GM12878 (cell line): ENCODE measurements at regions not wholly inside any gene's neighbourhood (a gene's known extent, or its start where the extent isn't known, plus 50 kb on each side); places are given as distances from the start of the nearest gene placed in this dataset.

Source experiments
- ATAC-seq: fragments of 200-7000 bp; cut with Tn5 transposase; 3 replicates; pipeline ENCODE4 v1.9.1; 2020; ENCODE audit warnings: mild to moderate bottlenecking, moderate library complexity
- BruUV-seq: library from RNA; stranded (reverse); fragments of 400-500 nt; replicated peaks from 2 replicates; lab custom pipeline; 2021; lab: Mats Ljungman, UMichigan
- CTCF ChIA-PET: fragments of 300-600 bp; sonication (Branson Sonifier 250); formaldehyde crosslinking; extraction: SDS; loops from one replicate; lab custom pipeline; 2021; ENCODE audit warnings: inconsistent platforms; lab: Yijun Ruan, JAX
- POLR2A ChIA-PET: fragments of 350-600 bp; formaldehyde crosslinking; extraction: SDS; loops from one replicate; lab custom pipeline; 2021; ENCODE audit warnings: inconsistent platforms; lab: Charles Lee
- RAD21 ChIA-PET: fragments of 300-600 bp; sonication (Branson Sonifier 250); formaldehyde crosslinking; loops from one replicate; lab custom pipeline; 2023; ENCODE audit warnings: antibody characterized with exemption; ENCODE audit not compliant: unreplicated experiment; lab: Charles Lee
- SMC1A ChIA-PET: fragments of 300-600 bp; sonication (Branson Sonifier 250); formaldehyde crosslinking; loops from one replicate; lab custom pipeline; 2023; ENCODE audit not compliant: unreplicated experiment, uncharacterized antibody; lab: Charles Lee
- DNase-seq: peaks from one replicate; pipeline ENCODE4 v3.0.0-alpha.2; 2011; ENCODE audit warnings: low read depth, low spot score
- FAIRE-seq: peaks from 3 replicates; lab custom pipeline; 2011; peaks lifted over from hg19 to GRCh38; lab: Jason Lieb, UNC
- H2AFZ ChIP-seq: 2 replicates; pipeline ENCODE4 v1.6.0; 2011; ENCODE audit warnings: low read depth, low read length, control low read depth; ENCODE audit not compliant: control insufficient read depth
- H3K27ac ChIP-seq: 2 replicates; pipeline ENCODE4 v1.5.1; 2011; ENCODE audit warnings: control low read depth; ENCODE audit not compliant: control insufficient read depth, insufficient read depth
- H3K27me3 ChIP-seq, 2 experiments: replicated peaks in 1 of 2; 2 replicates each; pipeline versions ENCODE4 v1.6.0 to v1.6.1; 2011; ENCODE audit warnings: low read length in 1 of 2; ENCODE audit not compliant: control insufficient read depth in 2 of 2, insufficient read depth in 2 of 2
- H3K36me3 ChIP-seq, 2 experiments: 2 replicates each; pipeline ENCODE4 v1.5.1; 2011; ENCODE audit warnings: low read length in 1 of 2; ENCODE audit not compliant: control insufficient read depth in 2 of 2, insufficient read depth in 2 of 2
- H3K4me1 ChIP-seq: 2 replicates; pipeline ENCODE4 v1.6.1; 2011; ENCODE audit warnings: mild to moderate bottlenecking, low read length, moderate library complexity, mixed read lengths; ENCODE audit not compliant: control insufficient read depth, insufficient read depth
- H3K4me2 ChIP-seq: 2 replicates; pipeline ENCODE4 v1.6.0; 2011; ENCODE audit warnings: control low read depth; ENCODE audit not compliant: control insufficient read depth, insufficient read depth
- H3K4me3 ChIP-seq: fragments of 200-600 bp; sonication (generic); 2 replicates; pipeline ENCODE4 v1.5.1; 2016
- H3K79me2 ChIP-seq: 2 replicates; pipeline ENCODE4 v1.6.0; 2011; ENCODE audit warnings: low read length; ENCODE audit not compliant: control insufficient read depth, insufficient read depth
- H3K9ac ChIP-seq: 2 replicates; pipeline ENCODE4 v1.8.0; 2011; ENCODE audit warnings: low read length, control low read depth, mixed read lengths; ENCODE audit not compliant: control insufficient read depth, insufficient read depth
- H3K9me3 ChIP-seq: replicated peaks from 3 replicates; pipeline ENCODE4 v1.5.1; 2011; ENCODE audit warnings: mild to moderate bottlenecking, low read length; ENCODE audit not compliant: control insufficient read depth, insufficient read depth
- H4K20me1 ChIP-seq: 2 replicates; pipeline ENCODE4 v1.6.0; 2011; ENCODE audit not compliant: control insufficient read depth, insufficient read depth
- EGR1 ChIP-seq, 2 experiments: IDR thresholded peaks; 1 replicate in 1 of 2; 2 replicates in 1 of 2; pipeline ENCODE4 v1.6.1; 2011 to 2012; ENCODE audit warnings: low read depth in 2 of 2, low read length in 2 of 2, borderline replicate concordance in 1 of 2, mild to moderate bottlenecking in 1 of 2, moderate library complexity in 1 of 2
- KLF5 ChIP-seq: fragments of 450-650 bp; IDR thresholded peaks from 2 replicates; pipeline ENCODE4 v1.6.1; 2014; ENCODE audit warnings: mild to moderate bottlenecking; ENCODE audit not compliant: partially characterized antibody
- PAX5 ChIP-seq: IDR thresholded peaks from 2 replicates; pipeline ENCODE4 v1.6.1; 2011; ENCODE audit warnings: low read depth, low read length, borderline replicate concordance
- POLR2A ChIP-seq: IDR thresholded peaks from 2 replicates; pipeline ENCODE4 v1.6.1; 2011; ENCODE audit warnings: low read depth, mild to moderate bottlenecking, low read length
- SIX5 ChIP-seq: IDR thresholded peaks from 2 replicates; pipeline ENCODE4 v1.6.1; 2011; ENCODE audit warnings: mild to moderate bottlenecking, low read depth, low read length, moderate library complexity; ENCODE audit not compliant: severe bottlenecking
- STAT3 ChIP-seq: IDR thresholded peaks from 2 replicates; pipeline ENCODE4 v1.6.1; 2011; ENCODE audit warnings: low read depth, low read length, improper control_type of control experiment
- ZNF24 ChIP-seq: fragments of 450-650 bp; IDR thresholded peaks from 2 replicates; pipeline ENCODE4 v1.6.1; 2017; ENCODE audit warnings: antibody characterized with exemption, mild to moderate bottlenecking
- ZNF384 ChIP-seq: IDR thresholded peaks from 2 replicates; pipeline ENCODE4 v1.6.1; 2012; ENCODE audit warnings: low read depth, mild to moderate bottlenecking, low read length, improper control_type of control experiment, borderline replicate concordance
- WGBS: methylation state at CpG from one replicate; pipeline ENCODE4 v1.1.6; 2016; ENCODE audit warnings: low lambda C conversion rate; ENCODE audit not compliant: insufficient replicate concordance, insufficient coverage; ENCODE audit errors: missing lambda C conversion rate; 5-methylcytosine and 5-hydroxymethylcytosine counted together
- in situ Hi-C: fragments of 300-500 bp; cut with MboI; formaldehyde crosslinking; loops from 9 replicates; pipeline ENCODE4 v1.14.3; 2018; ENCODE audit warnings: mixed read lengths
- intact Hi-C: fragments of 100-400 bp; cut with micrococcal nuclease; formaldehyde crosslinking; loops from one replicate; pipeline ENCODE4 v1.14.2; 2022; ENCODE audit not compliant: unreplicated experiment
- TF ChIP-seq, protein P1 (sequence below): fragments of 450-650 bp; IDR thresholded peaks from 2 replicates; pipeline ENCODE4 v1.6.1; 2016; ENCODE audit warnings: mild to moderate bottlenecking

DNA sequence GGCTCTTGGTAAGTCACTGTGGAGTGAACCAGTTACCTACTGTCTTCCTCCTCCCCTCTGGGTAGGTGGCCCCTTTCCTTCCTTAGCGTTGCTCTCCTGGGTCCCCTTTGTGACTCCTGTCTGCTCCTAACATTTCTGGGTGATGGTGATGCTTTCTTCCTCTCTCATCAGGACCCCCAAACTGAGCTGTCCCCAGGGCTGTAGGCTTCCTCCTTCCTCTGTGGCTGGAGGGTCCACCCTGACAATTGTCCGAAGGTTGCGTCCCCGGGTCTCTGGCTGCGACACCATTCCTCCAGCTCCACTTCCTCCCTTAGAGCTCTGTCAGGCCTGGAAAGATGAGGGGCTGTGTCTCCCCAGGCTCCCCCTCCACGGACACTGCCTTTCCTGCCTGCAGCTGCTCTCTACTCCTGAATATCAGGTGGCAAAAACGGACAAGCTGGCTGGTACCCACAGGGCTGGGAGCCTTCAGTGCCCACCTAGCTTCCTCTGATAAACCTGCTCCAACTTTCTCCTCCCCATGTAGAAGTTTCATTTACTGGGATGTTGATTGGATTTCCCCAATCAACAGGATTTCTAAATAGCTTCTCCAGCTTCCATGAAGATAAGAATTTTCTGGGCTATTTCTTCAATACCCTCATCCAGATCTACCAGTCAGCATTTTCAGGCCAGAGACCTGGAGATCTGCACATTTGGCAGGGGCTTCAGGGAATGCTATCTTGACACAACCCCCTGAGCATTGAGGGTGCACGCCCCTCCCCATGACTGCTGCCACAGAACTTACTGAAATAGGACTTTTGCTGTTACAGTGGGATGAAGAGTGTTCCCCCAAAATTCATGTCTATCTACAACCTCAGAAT, 506.5 kb downstream of the TCERG1L start:
- TF ChIP-seq PAX5 (no peak), STAT3 (no peak), POLR2A (no peak), SIX5 (no peak), KLF5 (no peak), EGR1 (IDR thresholded peaks at IDR 0.05; ENCODE audit: borderline replicate concordance in 1 of 2, low read depth in 2 of 2, low read length in 2 of 2) (no peak), ZNF24 (no peak), ZNF384 (no peak)
- TF ChIP-seq, protein P1, sequence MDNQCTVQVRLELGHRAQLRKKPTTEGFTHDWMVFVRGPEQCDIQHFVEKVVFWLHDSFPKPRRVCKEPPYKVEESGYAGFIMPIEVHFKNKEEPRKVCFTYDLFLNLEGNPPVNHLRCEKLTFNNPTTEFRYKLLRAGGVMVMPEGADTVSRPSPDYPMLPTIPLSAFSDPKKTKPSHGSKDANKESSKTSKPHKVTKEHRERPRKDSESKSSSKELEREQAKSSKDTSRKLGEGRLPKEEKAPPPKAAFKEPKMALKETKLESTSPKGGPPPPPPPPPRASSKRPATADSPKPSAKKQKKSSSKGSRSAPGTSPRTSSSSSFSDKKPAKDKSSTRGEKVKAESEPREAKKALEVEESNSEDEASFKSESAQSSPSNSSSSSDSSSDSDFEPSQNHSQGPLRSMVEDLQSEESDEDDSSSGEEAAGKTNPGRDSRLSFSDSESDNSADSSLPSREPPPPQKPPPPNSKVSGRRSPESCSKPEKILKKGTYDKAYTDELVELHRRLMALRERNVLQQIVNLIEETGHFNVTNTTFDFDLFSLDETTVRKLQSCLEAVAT: no peak
- TF ChIP-seq, all 136 proteins: peak for 0
- ChIA-PET SMC1A (no interaction called here), RAD21 (no interaction called here), POLR2A (no interaction called here), CTCF (no interaction called here)
- BruUV-seq: no TSS peak
- in situ Hi-C loops: no loop called here
- Histone ChIP-seq H3K4me1 (no peaks in the 10 kb centered on the region), H3K9me3 (no peaks in the 10 kb centered on the region; the same call in 2 of the 3 replicates), H3K27ac (no peak overlapping the region), H3K9ac (no peak overlapping the region), H4K20me1 (no peaks in the 10 kb centered on the region), H3K79me2 (no peaks in the 10 kb centered on the region), H3K36me3 (no peaks in the 10 kb centered on the region), H3K27me3 (no peaks in the 10 kb centered on the region), H3K4me3 (no peak overlapping the region), H3K4me2 (no peak overlapping the region), H2AFZ (no peak overlapping the region)
- no peak for ATAC-seq
- no peak for DNase-seq
- intact Hi-C loops: no loop called here
- 23% methylated on average over 8 of the region's 8 CpGs for WGBS
- no peak for FAIRE-seq
